T-cell (primary cell): ENCODE measurements at regions not wholly inside any gene's neighbourhood (a gene's known extent, or its start where the extent isn't known, plus 50 kb on each side); places are given as distances from the start of the nearest gene placed in this dataset.

Source experiments
- ATAC-seq, 4 experiments: fragments of 200-7000 bp in 3 of 4; fragments of 150-1000 bp in 1 of 4; cut with Tn5 transposase; replicated peaks in 1 of 4; 1 replicate in 3 of 4; 2 replicates in 1 of 4; pipeline ENCODE4 v1.10.0; 2021; ENCODE audit warnings: moderate library complexity in 3 of 4, mild to moderate bottlenecking in 2 of 4, moderate number of reproducible peaks in 1 of 4
- CTCF ChIA-PET, 2 donors: fragments of 300-600 bp; sonication (Branson Sonifier 250); formaldehyde crosslinking; loops; one replicate each; lab custom pipeline; 2022; ENCODE audit warnings: antibody characterized with exemption in 2 of 2; lab: Charles Lee
- POLR2A ChIA-PET, 2 donors: fragments of 300-600 bp; sonication (Branson Sonifier 250); formaldehyde crosslinking; loops; one replicate each; lab custom pipeline; 2022; ENCODE audit warnings: antibody characterized with exemption in 2 of 2; lab: Charles Lee
- DNase-seq, 35 experiments: peaks; one replicate each; pipeline versions ENCODE4 v3.0.0 to v3.0.0-alpha.2; 2013 to 2023
- H3K27ac ChIP-seq: one replicate; pipeline ENCODE4 v1.5.1; 2013; ENCODE audit warnings: low read length
- H3K27me3 ChIP-seq, 2 experiments: replicated peaks in 1 of 2; 1 replicate in 1 of 2; 2 replicates in 1 of 2; pipeline versions ENCODE4 v1.6.1 to v1.7.0; 2013; ENCODE audit warnings: low read length in 1 of 2, mixed read lengths in 1 of 2; ENCODE audit not compliant: control insufficient read depth in 2 of 2, insufficient read depth in 2 of 2; ENCODE audit errors: extremely low read depth in 1 of 2
- H3K36me3 ChIP-seq, 2 donors: 1 replicate in 1 of 2; 2 replicates in 1 of 2; pipeline versions ENCODE4 v1.6.1 to v1.7.0; 2013; ENCODE audit warnings: low read length in 1 of 2; ENCODE audit not compliant: control insufficient read depth in 2 of 2, insufficient read depth in 1 of 2; ENCODE audit errors: extremely low read depth in 1 of 2
- H3K4me1 ChIP-seq, 2 experiments: 1 replicate in 1 of 2; 2 replicates in 1 of 2; pipeline versions ENCODE4 v1.6.1 to v1.7.0; 2013; ENCODE audit warnings: low read length in 2 of 2, mixed read lengths in 1 of 2; ENCODE audit not compliant: insufficient read depth in 2 of 2, control insufficient read depth in 1 of 2; ENCODE audit errors: extremely low read depth in 1 of 2
- H3K4me3 ChIP-seq, 2 donors: 1 replicate in 1 of 2; 2 replicates in 1 of 2; pipeline versions ENCODE4 v1.5.1 to v1.7.0; 2013; ENCODE audit warnings: mild to moderate bottlenecking in 2 of 2, low read length in 1 of 2, moderate library complexity in 1 of 2; ENCODE audit not compliant: control insufficient read depth in 1 of 2; ENCODE audit errors: extremely low read depth in 1 of 2
- H3K9me3 ChIP-seq: 2 replicates; pipeline ENCODE4 v1.7.0; 2013
- H3K27ac Mint-ChIP-seq, 2 donors: one replicate each; pipeline ENCODE4 v1.8.0; 2020 to 2021; ENCODE audit warnings: mild to moderate bottlenecking in 2 of 2, mixed read lengths in 2 of 2
- H3K27me3 Mint-ChIP-seq, 2 donors: one replicate each; pipeline ENCODE4 v1.8.0; 2021 to 2022; ENCODE audit warnings: mixed read lengths in 2 of 2
- H3K36me3 Mint-ChIP-seq: one replicate; pipeline ENCODE4 v1.8.0; 2021; ENCODE audit warnings: mixed read lengths
- H3K4me1 Mint-ChIP-seq, 3 donors: one replicate each; pipeline ENCODE4 v1.8.0; 2020 to 2022; ENCODE audit warnings: mixed read lengths in 3 of 3, mild to moderate bottlenecking in 1 of 3
- H3K4me3 Mint-ChIP-seq, 3 donors: one replicate each; pipeline ENCODE4 v1.8.0; 2020 to 2022; ENCODE audit warnings: mild to moderate bottlenecking in 3 of 3, mixed read lengths in 3 of 3, moderate library complexity in 3 of 3
- H3K9me3 Mint-ChIP-seq, 3 donors: one replicate each; pipeline ENCODE4 v1.8.0; 2020 to 2022; ENCODE audit warnings: mixed read lengths in 3 of 3
- WGBS: methylation state at CpG from one replicate; pipeline ENCODE4 v1.1.5; 2013; ENCODE audit warnings: missing lambda C conversion rate; ENCODE audit not compliant: insufficient coverage; 5-methylcytosine and 5-hydroxymethylcytosine counted together

GRCh38 chr2:20509301-20509769 is 62.5 kb downstream of the RHOB start:
- WGBS: 94% methylated on average over 4 of the region's 6 CpGs
- peaks cover 0 to 10% of the 10 kb centered on the region in 2 experiments for H3K27me3 ChIP-seq
- no peak for DNase-seq
- H3K36me3 ChIP-seq: no peaks in the 10 kb centered on the region
- ChIA-PET POLR2A (no interaction called here), CTCF (interaction anchor here in 1 of 2 donors (0.6 kb wide), 2 partner anchors 67 to 625 kb away, joined by 3 read pairs; no protein-coding TSS in a partner anchor)
- no peaks in the 10 kb centered on the region for H3K36me3 Mint-ChIP-seq
- H3K27ac Mint-ChIP-seq: no peak overlapping the region
- H3K4me3 ChIP-seq: no peak overlapping the region
- H3K4me1 ChIP-seq: no peaks in the 10 kb centered on the region
- H3K27me3 Mint-ChIP-seq: peaks cover 5% of the 10 kb centered on the region in 2 donors
- H3K9me3 ChIP-seq: no peaks in the 10 kb centered on the region
- no peak overlapping the region for H3K27ac ChIP-seq
- no peak for ATAC-seq
- H3K4me3 Mint-ChIP-seq: no peak overlapping the region
- no peaks in the 10 kb centered on the region for H3K4me1 Mint-ChIP-seq
- H3K9me3 Mint-ChIP-seq: no peaks in the 10 kb centered on the region

- Histone ChIP-seq H3K27ac (no peak overlapping the region), H3K9me3 (no peaks in the 10 kb centered on the region), H3K4me1 (no peaks in the 10 kb centered on the region), H3K36me3 (no peaks in the 10 kb centered on the region), H3K4me3 (no peak overlapping the region), H3K27me3 (peaks cover 0 to 10% of the 10 kb centered on the region in 2 experiments)
- Mint-ChIP-seq H3K9me3 (no peaks in the 10 kb centered on the region), H3K4me3 (no peak overlapping the region), H3K36me3 (no peaks in the 10 kb centered on the region), H3K27ac (no peak overlapping the region), H3K27me3 (peaks cover 5 to 7% of the 10 kb centered on the region in 2 donors), H3K4me1 (no peaks in the 10 kb centered on the region)
- 79% methylated on average over 5 of the region's 15 CpGs for WGBS
- ChIA-PET CTCF (interaction anchor here in 1 of 2 donors (0.6 kb wide), 1 partner anchor 626 kb away, joined by 3 read pairs; no protein-coding TSS in a partner anchor), POLR2A (no interaction called here)
- DNase-seq (no peak), ATAC-seq (no peak)
Measured at GRCh38 chr2:20509770-20510490, 63.1 kb downstream of the RHOB start.

GRCh38 chr2:20511130-20511529 is 64.3 kb downstream of the RHOB start:
- CTCF ChIA-PET: no interaction called here
- peaks cover 5 to 7% of the 10 kb centered on the region in 2 donors for H3K27me3 Mint-ChIP-seq
- 94% methylated on average over 4 of the region's 5 CpGs for WGBS
- no peaks in the 10 kb centered on the region for H3K9me3 Mint-ChIP-seq
- H3K4me1 ChIP-seq: no peaks in the 10 kb centered on the region
- no peak overlapping the region for H3K4me3 ChIP-seq
- H3K4me1 Mint-ChIP-seq: no peaks in the 10 kb centered on the region
- DNase-seq (no peak), ATAC-seq (no peak)
- no peak overlapping the region for H3K4me3 Mint-ChIP-seq
- no peaks in the 10 kb centered on the region for H3K9me3 ChIP-seq
- POLR2A ChIA-PET: no interaction called here
- H3K27ac ChIP-seq: no peak overlapping the region
- H3K27me3 ChIP-seq: peaks cover 0 to 14% of the 10 kb centered on the region in 2 experiments
- no peaks in the 10 kb centered on the region for H3K36me3 Mint-ChIP-seq
- H3K36me3 ChIP-seq: no peaks in the 10 kb centered on the region
- no peak overlapping the region for H3K27ac Mint-ChIP-seq

GRCh38 chr2:20512061-20512605 is 65.3 kb downstream of the RHOB start:
- POLR2A ChIA-PET: no interaction called here
- no peak overlapping the region for H3K4me3 Mint-ChIP-seq

GRCh38 chr2:20513946-20514345 is 67.1 kb downstream of the RHOB start:
- ATAC-seq: no peak
- peaks cover 5 to 7% of the 10 kb centered on the region in 2 donors for H3K27me3 Mint-ChIP-seq
- no peak for DNase-seq
- no peaks in the 10 kb centered on the region for H3K9me3 ChIP-seq
- H3K9me3 Mint-ChIP-seq: no peaks in the 10 kb centered on the region
- H3K36me3 Mint-ChIP-seq: no peaks in the 10 kb centered on the region
- 65% methylated on average over 6 of the region's 7 CpGs for WGBS
- no peaks in the 10 kb centered on the region for H3K36me3 ChIP-seq
- no peak overlapping the region for H3K27ac Mint-ChIP-seq
- H3K4me3 ChIP-seq: no peak overlapping the region
- H3K4me3 Mint-ChIP-seq: no peak overlapping the region
- no peaks in the 10 kb centered on the region for H3K4me1 Mint-ChIP-seq
- CTCF ChIA-PET: no interaction called here
- H3K27ac ChIP-seq: no peak overlapping the region
- POLR2A ChIA-PET: no interaction called here
- no peaks in the 10 kb centered on the region for H3K4me1 ChIP-seq
- H3K27me3 ChIP-seq: peaks cover 0 to 15% of the 10 kb centered on the region in 2 experiments

More at GRCh38 chr2:20512061-20512605, 65.3 kb downstream of the RHOB start:
- Histone ChIP-seq H3K9me3 (no peaks in the 10 kb centered on the region), H3K4me1 (no peaks in the 10 kb centered on the region), H3K27me3 (peaks cover 0 to 15% of the 10 kb centered on the region in 2 experiments), H3K27ac (no peak overlapping the region), H3K36me3 (no peaks in the 10 kb centered on the region), H3K4me3 (no peak overlapping the region)
- no peaks in the 10 kb centered on the region for H3K4me1 Mint-ChIP-seq
- no peaks in the 10 kb centered on the region for H3K9me3 Mint-ChIP-seq
- no peak overlapping the region for H3K27ac Mint-ChIP-seq
- DNase-seq (no peak), ATAC-seq (no peak)
- CTCF ChIA-PET: no interaction called here
- 87% methylated on average over 10 of the region's 11 CpGs for WGBS
- H3K36me3 Mint-ChIP-seq: no peaks in the 10 kb centered on the region
- H3K27me3 Mint-ChIP-seq: peaks cover 5 to 7% of the 10 kb centered on the region in 2 donors

- Histone ChIP-seq H3K27me3 (peaks cover 0 to 15% of the 10 kb centered on the region in 2 experiments), H3K4me1 (no peaks in the 10 kb centered on the region), H3K9me3 (no peaks in the 10 kb centered on the region), H3K36me3 (no peaks in the 10 kb centered on the region), H3K27ac (no peak overlapping the region), H3K4me3 (no peak overlapping the region)
- WGBS: 81% methylated on average over 5 of the region's 8 CpGs
- Mint-ChIP-seq H3K9me3 (no peaks in the 10 kb centered on the region), H3K27ac (no peak overlapping the region), H3K36me3 (no peaks in the 10 kb centered on the region), H3K27me3 (peaks cover 5 to 7% of the 10 kb centered on the region in 2 donors), H3K4me3 (no peak overlapping the region), H3K4me1 (no peaks in the 10 kb centered on the region)
- ATAC-seq: no peak
- DNase-seq: no peak
- ChIA-PET CTCF (no interaction called here), POLR2A (no interaction called here)
Measured at GRCh38 chr2:20514596-20515269, 67.9 kb downstream of the RHOB start.
